ENCODE measurements at regions not wholly inside any gene's neighbourhood (a gene's known extent, or its start where the extent isn't known, plus 50 kb on each side); places are given as distances from the start of the nearest gene placed in this dataset.

- TF ChIP-seq CTCF (IDR thresholded peaks at IDR 0.05; ENCODE audit: low read length) (no peak), EZH2phosphoT487 (IDR thresholded peaks at IDR 0.05; ENCODE audit: low read length) (no peak)
Observed at GRCh38 chr7:116316838-116317628, 106.7 kb downstream of the TES start.
